ENCODE measurements at regions not wholly inside any gene's neighbourhood (a gene's known extent, or its start where the extent isn't known, plus 50 kb on each side); places are given as distances from the start of the nearest gene placed in this dataset.
"Not testable (repeated sequence)": the region's sequence is repeated elsewhere in the genome, so short reads cannot be mapped to it uniquely, and the experiment has no call there.

DNA sequence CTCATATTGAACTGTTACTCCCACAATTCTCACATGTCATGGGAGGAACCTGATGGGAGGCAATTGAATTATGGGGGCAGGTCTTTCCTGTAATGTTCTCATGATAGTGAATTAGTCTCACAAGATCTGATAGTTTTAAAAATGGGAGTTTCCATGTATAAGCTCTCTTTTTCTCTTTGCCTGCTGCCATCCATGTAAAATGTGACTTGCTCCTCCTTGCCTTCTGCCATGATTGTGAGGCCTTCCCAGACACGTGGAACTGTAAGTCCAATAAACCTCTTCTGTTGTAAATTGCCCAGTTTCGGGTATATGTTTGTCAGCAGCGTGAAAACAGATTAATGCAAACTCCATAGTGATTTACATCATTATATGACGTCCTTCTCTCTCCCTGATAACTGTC lies 759.7 kb upstream of the RGS18 start:
- DNase-seq (ENCODE audit: low read depth): no peak
- TF ChIP-seq CTCF (conservative IDR thresholded peaks at IDR 0.05; ENCODE audit: low read depth, low read length): no peak
- H3K4me3 ChIP-seq (ENCODE audit: low read length): no peak overlapping the region

DNA sequence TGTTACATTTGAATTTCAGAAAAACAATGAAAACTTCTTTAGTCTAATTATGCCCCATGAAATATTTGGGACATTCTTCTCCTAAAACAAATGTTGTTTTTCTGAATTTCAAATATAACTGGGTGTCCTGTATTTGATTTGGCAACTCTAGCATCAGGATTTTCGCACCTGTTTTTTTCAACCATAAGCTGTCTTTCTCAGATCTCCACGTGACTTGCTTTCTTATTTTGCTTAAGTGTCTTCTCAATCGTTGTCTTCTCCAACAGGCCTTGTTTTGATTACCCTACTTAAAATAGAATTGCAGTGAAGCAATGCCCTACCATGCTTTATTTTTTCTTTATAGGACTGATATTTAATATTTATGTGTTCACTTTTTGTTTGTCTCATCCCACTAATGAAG lies 752.8 kb upstream of the RGS18 start:
- H3K4me3 ChIP-seq (ENCODE audit: low read length): no peak overlapping the region
- TF ChIP-seq CTCF (conservative IDR thresholded peaks at IDR 0.05; ENCODE audit: low read depth, low read length): no peak
- DNase-seq (ENCODE audit: low read depth): no peak

DNA sequence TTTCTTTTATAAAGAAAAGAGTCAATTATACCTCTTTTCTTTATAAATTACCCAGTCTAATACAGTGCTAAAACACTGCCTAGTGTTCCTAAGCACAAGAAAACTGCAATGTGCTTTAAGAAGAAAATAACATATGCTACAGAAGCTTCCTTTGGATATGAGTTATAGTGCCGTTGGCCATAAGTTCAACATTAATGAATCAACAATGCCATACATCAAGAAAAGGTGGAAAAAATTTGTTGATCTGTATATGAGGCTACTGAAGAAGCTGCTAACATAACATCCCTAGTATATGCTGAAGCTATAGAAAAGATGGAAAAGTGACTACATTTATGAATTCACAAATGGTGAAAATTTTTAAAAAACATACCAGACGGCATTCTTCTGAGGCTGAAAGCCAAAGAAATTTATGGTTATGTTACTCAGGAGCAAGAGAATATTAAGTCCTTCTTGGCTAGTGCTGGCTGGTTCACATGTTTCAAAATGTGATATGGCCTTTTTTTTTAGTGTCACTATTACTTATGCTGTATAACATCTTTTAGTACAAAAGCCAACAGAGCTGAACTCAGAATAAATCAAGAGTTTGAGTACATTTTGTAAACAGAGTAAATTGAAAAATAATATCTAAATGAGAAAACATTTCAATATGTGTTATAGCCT lies 743.2 kb upstream of the RGS18 start:
- no peak for TF ChIP-seq CTCF (conservative IDR thresholded peaks at IDR 0.05; ENCODE audit: low read depth, low read length)
- DNase-seq (ENCODE audit: low read depth): no peak
- H3K4me3 ChIP-seq (ENCODE audit: low read length): no peak overlapping the region

- no peak for TF ChIP-seq CTCF (conservative IDR thresholded peaks at IDR 0.05; ENCODE audit: low read depth, low read length)
- no peak for DNase-seq (ENCODE audit: low read depth)
- H3K4me3 ChIP-seq (ENCODE audit: low read length): no peak overlapping the region
These were observed 738.4 kb upstream of the RGS18 start for GRCh38 chr1:191419842-191420241.

- no peak overlapping the region for H3K4me3 ChIP-seq (ENCODE audit: low read length)
- no peak for TF ChIP-seq CTCF (conservative IDR thresholded peaks at IDR 0.05; ENCODE audit: low read depth, low read length)
- DNase-seq (ENCODE audit: low read depth): no peak
These were observed 730.7 kb upstream of the RGS18 start for GRCh38 chr1:191427593-191427992.

- no peak for TF ChIP-seq CTCF (conservative IDR thresholded peaks at IDR 0.05; ENCODE audit: low read depth, low read length)
- no peak for DNase-seq (ENCODE audit: low read depth)
- no peak overlapping the region for H3K4me3 ChIP-seq (ENCODE audit: low read length)
These were observed 725.4 kb upstream of the RGS18 start for GRCh38 chr1:191432817-191433216.

- no peak overlapping the region for H3K4me3 ChIP-seq (ENCODE audit: low read length)
- no peak for TF ChIP-seq CTCF (conservative IDR thresholded peaks at IDR 0.05; ENCODE audit: low read depth, low read length)
These were observed 719.3 kb upstream of the RGS18 start for GRCh38 chr1:191438979-191439378.

DNA sequence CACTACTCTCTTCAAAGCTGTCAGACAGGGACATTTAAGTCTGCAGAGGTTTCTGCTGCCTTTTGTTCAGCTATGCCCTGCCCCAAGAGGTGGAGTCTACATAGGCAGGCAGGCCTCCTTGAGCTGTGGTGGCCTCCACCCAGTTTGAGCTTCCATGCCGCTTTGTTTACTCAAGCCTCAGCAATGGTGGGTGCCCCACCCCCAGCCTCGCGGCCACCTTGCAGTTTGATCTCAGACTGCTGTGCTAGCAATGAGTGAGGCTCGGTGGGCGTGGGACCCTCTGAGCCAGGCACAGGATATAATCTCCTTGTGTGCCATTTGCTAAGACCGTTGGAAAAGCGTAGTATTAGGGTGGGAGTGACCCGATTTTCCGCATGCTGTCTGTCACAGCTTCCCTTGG lies 710.0 kb upstream of the RGS18 start:
- DNase-seq (ENCODE audit: low read depth); H3K4me3 ChIP-seq (ENCODE audit: low read length): not testable (repeated sequence)

More at GRCh38 chr1:191438979-191439378, 719.3 kb upstream of the RGS18 start:
- DNase-seq (ENCODE audit: low read depth): no peak
